A549 (cell line): ENCODE measurements at regions not wholly inside any gene's neighbourhood (a gene's known extent, or its start where the extent isn't known, plus 50 kb on each side); places are given as distances from the start of the nearest gene placed in this dataset.

ENCODE experiments used
- CEBPB ChIP-seq, 2 experiments: fragments of >200 bp in 1 of 2; sonication (Bioruptor Twin) in 1 of 2; formaldehyde crosslinking in 1 of 2; IDR thresholded peaks; 2 replicates each; pipeline ENCODE4 v1.6.1; 2012 to 2016
- EP300 ChIP-seq, 2 experiments: fragments of >200 bp; sonication (Bioruptor Twin); formaldehyde crosslinking; IDR thresholded peaks; 2 replicates in 1 of 2; 3 replicates in 1 of 2; pipeline ENCODE4 v1.6.1; 2016 to 2017
- KDM1A ChIP-seq: fragments of 200-600 bp; sonication (generic); IDR thresholded peaks from 2 replicates; pipeline ENCODE4 v1.6.1; 2016; ENCODE audit warnings: low read depth, mild to moderate bottlenecking
- POLR2A ChIP-seq: IDR thresholded peaks from 2 replicates; pipeline ENCODE4 v1.6.1; 2012; ENCODE audit warnings: mild to moderate bottlenecking, low read length
- POLR2AphosphoS2 ChIP-seq: conservative IDR thresholded peaks from 2 replicates; pipeline ENCODE4 v1.6.1; 2012; ENCODE audit warnings: low read length, improper control_type of control experiment, inconsistent platforms
- TP53 ChIP-seq: fragments of 250-450 bp; sonication (Bioruptor Pico); IDR thresholded peaks from 2 replicates; pipeline ENCODE4 v1.5.0; 2021; ENCODE audit warnings: mild to moderate bottlenecking, moderate library complexity
- TF ChIP-seq, protein P1 (sequence below): fragments of >200 bp; sonication (Bioruptor Twin); formaldehyde crosslinking; IDR thresholded peaks from 3 replicates; pipeline ENCODE4 v1.5.1; 2016

DNA sequence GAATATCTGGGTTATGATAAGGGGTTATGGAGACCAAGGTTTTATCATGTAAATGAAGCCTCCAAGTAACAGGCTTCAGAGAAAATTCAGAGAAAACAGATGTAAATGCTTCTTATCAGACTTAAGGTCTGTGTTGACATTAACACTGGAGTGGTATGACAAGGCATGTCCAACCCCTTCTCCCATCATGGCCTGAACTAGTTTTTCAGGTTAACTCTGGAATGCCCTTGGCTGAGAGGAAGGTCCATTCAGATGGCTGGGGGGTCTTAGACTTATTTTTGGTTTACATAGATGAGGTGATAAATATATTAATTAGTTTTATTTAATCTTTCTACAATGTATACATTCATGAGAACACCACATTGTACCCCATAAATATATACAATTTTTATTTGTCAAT is 399.6 kb downstream of the TBX15 start:
- TF ChIP-seq, protein P1, sequence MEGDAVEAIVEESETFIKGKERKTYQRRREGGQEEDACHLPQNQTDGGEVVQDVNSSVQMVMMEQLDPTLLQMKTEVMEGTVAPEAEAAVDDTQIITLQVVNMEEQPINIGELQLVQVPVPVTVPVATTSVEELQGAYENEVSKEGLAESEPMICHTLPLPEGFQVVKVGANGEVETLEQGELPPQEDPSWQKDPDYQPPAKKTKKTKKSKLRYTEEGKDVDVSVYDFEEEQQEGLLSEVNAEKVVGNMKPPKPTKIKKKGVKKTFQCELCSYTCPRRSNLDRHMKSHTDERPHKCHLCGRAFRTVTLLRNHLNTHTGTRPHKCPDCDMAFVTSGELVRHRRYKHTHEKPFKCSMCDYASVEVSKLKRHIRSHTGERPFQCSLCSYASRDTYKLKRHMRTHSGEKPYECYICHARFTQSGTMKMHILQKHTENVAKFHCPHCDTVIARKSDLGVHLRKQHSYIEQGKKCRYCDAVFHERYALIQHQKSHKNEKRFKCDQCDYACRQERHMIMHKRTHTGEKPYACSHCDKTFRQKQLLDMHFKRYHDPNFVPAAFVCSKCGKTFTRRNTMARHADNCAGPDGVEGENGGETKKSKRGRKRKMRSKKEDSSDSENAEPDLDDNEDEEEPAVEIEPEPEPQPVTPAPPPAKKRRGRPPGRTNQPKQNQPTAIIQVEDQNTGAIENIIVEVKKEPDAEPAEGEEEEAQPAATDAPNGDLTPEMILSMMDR, result no peak
- TF ChIP-seq EP300 (IDR thresholded peaks at IDR 0.05), result no peak
- no peak for TF ChIP-seq KDM1A
- TF ChIP-seq TP53 (CRISPR knock-in tag), result no peak
- no peak for TF ChIP-seq POLR2AphosphoS2
- TF ChIP-seq CEBPB (IDR thresholded peaks at IDR 0.05), result no peak
- no peak for TF ChIP-seq POLR2A
